ENCODE measurements at regions not wholly inside any gene's neighbourhood (a gene's known extent, or its start where the extent isn't known, plus 50 kb on each side); places are given as distances from the start of the nearest gene placed in this dataset.

DNA sequence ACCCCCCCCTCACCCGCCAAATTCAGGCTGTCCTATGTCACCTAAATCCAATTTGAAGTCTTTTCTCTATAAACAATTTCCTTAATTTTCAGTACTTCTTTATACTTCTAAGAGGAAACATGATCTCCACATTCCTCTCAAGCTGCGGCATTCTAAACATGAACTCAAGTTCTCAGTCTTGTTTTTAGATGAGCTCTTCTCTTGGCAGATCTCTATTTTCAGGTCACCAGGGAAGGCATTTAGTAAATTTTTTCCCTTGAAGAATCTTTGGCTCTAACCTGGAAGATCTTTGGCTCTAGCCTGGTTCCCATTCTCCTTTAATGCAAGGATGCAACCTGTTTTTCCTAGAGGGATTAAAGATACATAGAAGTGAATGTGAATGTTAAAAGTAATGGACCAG lies 193.4 kb downstream of the ATG4C start:
- FAIRE-seq (no peak), ATAC-seq (no peak), DNase-seq (ENCODE audit: low read depth, low spot score) (no peak)
- Histone ChIP-seq H3K4me3 (no peak overlapping the region), H3K4me2 (ENCODE audit: control insufficient read depth, insufficient read depth) (no peak overlapping the region), H3K9ac (ENCODE audit: control insufficient read depth, insufficient read depth, low read length) (no peak overlapping the region), H3K4me1 (ENCODE audit: control insufficient read depth, insufficient read depth, low read length) (no peaks in the 10 kb centered on the region), H4K20me1 (ENCODE audit: control insufficient read depth, insufficient read depth) (no peaks in the 10 kb centered on the region), H3K27ac (ENCODE audit: control insufficient read depth, insufficient read depth) (no peak overlapping the region), H3K79me2 (ENCODE audit: control insufficient read depth, insufficient read depth, low read length) (no peaks in the 10 kb centered on the region), H3K9me3 (replicated peaks; ENCODE audit: control insufficient read depth, insufficient read depth, low read length) (no peaks in the 10 kb centered on the region), H2AFZ (ENCODE audit: control insufficient read depth, low read depth, low read length) (no peak overlapping the region), H3K27me3 (replicated peaks in 1 of 2; ENCODE audit: control insufficient read depth in 2 of 2, insufficient read depth in 2 of 2, low read length in 1 of 2) (no peaks in the 10 kb centered on the region; a peak in 2 of 4 replicates), H3K36me3 (ENCODE audit: control insufficient read depth in 2 of 2, insufficient read depth in 2 of 2, low read length in 1 of 2) (no peaks in the 10 kb centered on the region)
- intact Hi-C loops (cut with micrococcal nuclease; ENCODE audit: unreplicated experiment) = no loop called here
- no peak for TF ChIP-seq KDM1A (IDR thresholded peaks at IDR 0.05; ENCODE audit: borderline replicate concordance)
- TF ChIP-seq IRF4 (IDR thresholded peaks at IDR 0.05; ENCODE audit: low read depth, low read length) = no peak
- TF ChIP-seq IRF3 (IDR thresholded peaks at IDR 0.05) = no peak
- TF ChIP-seq POLR2AphosphoS5 (IDR thresholded peaks at IDR 0.05; ENCODE audit: low read length) = no peak
- no peak for TF ChIP-seq KAT2A (conservative IDR thresholded peaks at IDR 0.05; ENCODE audit: control insufficient read depth, low read depth, low read length)
- no peak for TF ChIP-seq ZSCAN29 (IDR thresholded peaks at IDR 0.05)
- no peak for TF ChIP-seq TCF12 (IDR thresholded peaks at IDR 0.05; ENCODE audit: low read depth, low read length)
- no peak for TF ChIP-seq CEBPB (IDR thresholded peaks at IDR 0.05; ENCODE audit: borderline replicate concordance in 1 of 2, low read depth in 2 of 2, low read length in 2 of 2)
- TF ChIP-seq RUNX3 (IDR thresholded peaks at IDR 0.05; ENCODE audit: low read length) = no peak
- no peak for TF ChIP-seq HDAC2 (IDR thresholded peaks at IDR 0.05)
- no peak for TF ChIP-seq EGR1 (IDR thresholded peaks at IDR 0.05; ENCODE audit: borderline replicate concordance in 1 of 2, low read depth in 2 of 2, low read length in 2 of 2)
- TF ChIP-seq TARDBP (IDR thresholded peaks at IDR 0.05; ENCODE audit: borderline replicate concordance) = no peak
- TF ChIP-seq JUND (IDR thresholded peaks at IDR 0.05; ENCODE audit: low read depth, low read length) = no peak
- in situ Hi-C loops (cut with MboI) = no loop called here
- 56% methylated on average over 2 of the region's 2 CpGs for WGBS (ENCODE audit: insufficient coverage, insufficient replicate concordance, low lambda C conversion rate, missing lambda C conversion rate)
- CTCF ChIA-PET = no interaction called here
- POLR2A ChIA-PET = no interaction called here
- RAD21 ChIA-PET (ENCODE audit: unreplicated experiment) = interaction anchor here (0.7 kb wide), 1 partner anchor 126 kb away, joined by 4 read pairs; no protein-coding TSS in a partner anchor
- SMC1A ChIA-PET (ENCODE audit: uncharacterized antibody, unreplicated experiment) = no interaction called here
- no TSS peak for BruUV-seq (replicated peaks)
